Activated CD8-positive, alpha-beta memory T cell treated with anti-CD3 and anti-CD28 coated beads for 24 hours (primary cell): ENCODE measurements at regions not wholly inside any gene's neighbourhood (a gene's known extent, or its start where the extent isn't known, plus 50 kb on each side); places are given as distances from the start of the nearest gene placed in this dataset.
"Not testable (repeated sequence)": the region's sequence is repeated elsewhere in the genome, so short reads cannot be mapped to it uniquely, and the experiment has no call there.

ENCODE experiments used
- DNase-seq: peaks from one replicate; pipeline ENCODE4 v3.0.0-alpha.2; 2020

GRCh38 chr7:114076392-114077157, 157.8 kb upstream of the PPP1R3A start:
- DNase-seq, result not testable (repeated sequence)

- DNase-seq, result no peak
Observed at GRCh38 chr7:114073701-114074100, 154.9 kb upstream of the PPP1R3A start.

- no peak for DNase-seq
Observed at GRCh38 chr7:114070246-114070645, 151.4 kb upstream of the PPP1R3A start.

GRCh38 chr7:114062810-114063209, 144.0 kb upstream of the PPP1R3A start:
- DNase-seq, result no peak

GRCh38 chr7:114051871-114052331, 133.1 kb upstream of the PPP1R3A start:
- DNase-seq, result no peak

DNA sequence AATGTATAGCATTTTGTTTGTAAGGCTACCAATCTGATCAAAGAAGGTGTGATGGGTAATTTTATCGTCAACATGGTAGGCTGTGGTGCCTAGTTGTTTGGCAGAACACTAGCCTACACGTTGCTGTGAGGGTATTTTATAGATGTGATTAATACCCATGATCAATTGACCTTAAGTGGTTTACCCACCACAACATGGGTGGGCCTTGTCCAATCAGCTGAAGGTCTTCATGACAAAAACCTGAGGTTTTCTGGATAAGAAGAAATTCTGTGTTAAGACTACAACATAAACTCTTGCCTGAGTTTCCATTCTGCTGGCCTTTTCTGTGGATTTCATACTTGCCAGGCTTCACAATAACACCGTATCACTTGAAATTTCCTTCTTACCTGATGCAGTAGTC, 131.8 kb upstream of the PPP1R3A start:
- DNase-seq, result no peak

GRCh38 chr7:114048386-114049235, 129.8 kb upstream of the PPP1R3A start:
- DNase-seq, result no peak

GRCh38 chr7:114047889-114048288, 129.1 kb upstream of the PPP1R3A start:
- no peak for DNase-seq

GRCh38 chr7:114033475-114033874, 114.7 kb upstream of the PPP1R3A start:
- no peak for DNase-seq

DNA sequence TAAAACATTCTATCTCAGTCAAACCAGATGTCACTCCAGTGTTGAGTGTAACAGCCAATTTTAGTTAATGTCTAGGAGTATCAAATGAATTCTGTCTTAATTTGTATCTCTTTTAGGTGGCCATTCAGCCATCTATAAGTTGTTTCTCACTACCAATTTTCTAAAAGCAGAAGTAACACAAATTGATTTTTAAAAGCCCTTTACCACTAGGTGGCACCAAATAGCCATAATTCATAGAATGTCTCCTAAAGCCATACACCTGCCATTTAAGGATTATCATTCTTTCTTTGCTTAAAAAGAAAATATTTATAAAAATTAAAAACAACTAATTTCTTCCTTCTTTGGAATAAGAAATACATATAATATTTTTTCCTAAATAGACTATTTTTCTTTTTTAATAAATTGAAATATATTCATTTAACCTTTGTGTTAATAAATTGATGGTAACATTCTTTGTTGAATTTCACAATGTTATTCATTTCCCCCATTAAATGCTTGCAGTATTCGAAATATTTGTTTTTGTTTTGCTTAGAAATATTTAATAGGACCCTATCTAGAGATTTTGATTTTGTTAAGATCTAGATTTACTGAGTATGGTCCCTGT, 107.8 kb upstream of the PPP1R3A start:
- DNase-seq, result no peak

DNA sequence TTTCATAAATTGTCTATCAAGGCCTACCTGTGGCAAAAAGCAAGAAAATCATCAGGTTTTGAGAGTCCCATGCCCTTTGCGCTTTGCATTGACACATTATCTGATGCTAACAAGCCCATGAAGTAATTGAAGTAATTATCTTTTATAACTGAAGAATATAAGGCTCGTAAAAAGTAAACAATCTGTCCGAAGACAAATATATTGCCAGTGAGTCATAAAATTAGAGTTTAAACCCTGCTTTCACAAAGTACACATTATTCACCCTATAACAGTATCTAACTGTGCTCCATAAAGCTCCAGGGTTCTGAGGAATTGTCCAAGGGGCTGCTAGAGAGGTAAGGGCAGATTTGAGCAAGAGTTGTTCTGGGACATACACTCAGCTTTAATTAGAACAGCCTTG, 102.3 kb upstream of the PPP1R3A start:
- DNase-seq, result no peak

GRCh38 chr7:114008696-114009095, 89.9 kb upstream of the PPP1R3A start:
- DNase-seq, result no peak

GRCh38 chr7:114007386-114007785, 88.6 kb upstream of the PPP1R3A start:
- DNase-seq, result no peak

- DNase-seq, result no peak
Observed at GRCh38 chr7:113998934-113999333, 80.1 kb upstream of the PPP1R3A start.

DNA sequence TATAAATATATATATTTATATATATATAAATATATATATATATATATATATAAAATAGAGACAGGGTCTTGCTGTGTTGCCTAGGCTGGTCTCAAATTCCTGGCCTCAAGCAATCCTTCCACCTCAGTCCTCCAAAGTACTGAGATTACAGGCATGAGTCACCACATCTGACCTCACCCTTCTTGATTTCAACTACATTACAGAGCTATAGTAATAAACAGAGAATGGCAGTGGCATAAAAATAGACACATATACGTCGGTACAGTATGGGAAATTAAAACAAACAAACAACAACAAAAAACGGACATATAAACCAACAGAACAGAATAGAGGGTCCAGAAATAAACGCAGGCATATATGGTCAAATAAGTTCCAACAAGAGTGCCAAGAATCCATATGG, 77.6 kb upstream of the PPP1R3A start:
- no peak for DNase-seq

DNA sequence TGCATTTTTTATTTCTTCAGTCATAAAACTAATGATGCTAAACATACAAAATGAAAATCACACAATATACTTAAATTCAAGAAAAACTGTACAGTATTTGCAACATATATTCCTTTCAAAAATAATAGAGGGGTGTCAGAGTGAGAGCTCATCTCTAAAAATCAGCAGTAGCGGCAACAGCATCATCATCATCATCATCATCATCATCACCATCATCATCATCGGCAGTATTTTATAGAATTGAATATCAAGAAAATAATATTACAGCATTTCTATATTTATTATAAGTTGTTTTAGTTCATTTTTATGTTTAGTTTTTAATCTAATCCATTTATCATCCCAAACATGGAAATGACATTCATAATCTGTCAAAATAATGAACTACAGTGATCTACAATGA, 67.4 kb upstream of the PPP1R3A start:
- no peak for DNase-seq

DNA sequence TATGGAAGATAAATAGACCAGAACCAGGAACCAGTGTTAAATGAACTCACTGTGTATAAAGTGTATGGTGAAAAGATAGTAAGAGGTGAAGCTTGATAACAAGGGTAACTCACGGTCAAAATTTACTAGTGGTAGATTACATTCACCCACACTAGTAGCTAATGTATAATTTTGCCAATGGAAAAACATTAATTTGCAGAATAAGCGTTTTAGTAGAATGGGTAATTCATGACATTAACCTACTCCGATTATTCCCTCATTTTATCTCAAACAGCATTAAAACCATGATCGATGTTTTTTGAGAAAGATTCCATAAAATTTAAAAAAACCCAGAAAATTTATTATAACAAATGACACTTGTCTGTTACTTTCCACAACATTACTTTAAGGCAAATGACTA, 57.7 kb upstream of the PPP1R3A start:
- no peak for DNase-seq

DNA sequence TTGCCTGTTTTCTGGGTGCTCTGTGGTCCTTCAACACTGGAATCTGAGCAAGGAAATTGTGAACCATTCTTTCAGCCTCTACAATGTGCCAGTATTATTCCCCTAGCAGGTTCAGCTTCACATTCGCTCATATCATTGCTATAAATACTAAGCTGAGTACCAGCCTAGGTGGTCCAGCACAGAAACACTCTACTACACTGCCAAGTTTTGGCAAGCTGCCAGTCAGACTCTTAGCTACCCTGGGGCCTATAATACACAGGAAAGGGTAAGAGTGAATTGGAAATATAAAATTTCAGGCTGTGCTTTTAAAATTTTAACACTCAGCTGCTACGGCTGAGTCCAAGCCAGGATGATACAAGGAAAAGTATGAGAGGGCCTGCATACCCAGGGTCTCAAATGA, 49.9 kb upstream of the PPP1R3A start:
- DNase-seq, result no peak
